Stimulated activated CD4-positive, alpha-beta T cell treated with anti-CD3 and anti-CD28 coated beads, TNF-alpha, amount 100 ng/mL, for 48 hours (primary cell): ENCODE measurements at regions not wholly inside any gene's neighbourhood (a gene's known extent, or its start where the extent isn't known, plus 50 kb on each side); places are given as distances from the start of the nearest gene placed in this dataset.
"Not testable (repeated sequence)": the region's sequence is repeated elsewhere in the genome, so short reads cannot be mapped to it uniquely, and the experiment has no call there.

Experiments used
- DNase-seq, 3 donors: peaks; one replicate each; pipeline ENCODE4 v3.0.0-alpha.2; 2020; ENCODE audit warnings: low read depth in 3 of 3

DNA sequence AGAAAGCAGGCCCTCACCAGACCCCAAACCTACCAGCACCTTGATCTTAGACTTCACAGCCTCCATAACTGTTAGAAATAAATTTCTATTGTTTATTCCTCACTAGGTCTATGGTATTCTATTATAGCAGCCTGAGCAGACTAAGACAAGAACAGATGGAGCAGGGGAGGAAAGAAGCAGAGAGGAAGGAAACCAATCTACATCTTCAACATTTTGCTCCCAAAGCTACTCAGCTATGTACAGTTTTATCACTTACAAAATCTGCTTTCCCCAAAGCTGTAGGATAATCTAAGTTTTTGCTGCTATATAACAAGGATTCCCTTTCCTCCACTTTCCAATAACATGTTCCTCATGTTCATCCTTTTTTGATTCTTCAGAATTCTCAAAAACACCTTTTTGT is 274.4 kb upstream of the CHAC2 start:
- no peak for DNase-seq

- no peak for DNase-seq
Measured at GRCh38 chr2:53490659-53491058, 276.9 kb upstream of the CHAC2 start.

GRCh38 chr2:53486185-53486899 is 281.3 kb upstream of the CHAC2 start:
- not testable (repeated sequence) for DNase-seq

DNA sequence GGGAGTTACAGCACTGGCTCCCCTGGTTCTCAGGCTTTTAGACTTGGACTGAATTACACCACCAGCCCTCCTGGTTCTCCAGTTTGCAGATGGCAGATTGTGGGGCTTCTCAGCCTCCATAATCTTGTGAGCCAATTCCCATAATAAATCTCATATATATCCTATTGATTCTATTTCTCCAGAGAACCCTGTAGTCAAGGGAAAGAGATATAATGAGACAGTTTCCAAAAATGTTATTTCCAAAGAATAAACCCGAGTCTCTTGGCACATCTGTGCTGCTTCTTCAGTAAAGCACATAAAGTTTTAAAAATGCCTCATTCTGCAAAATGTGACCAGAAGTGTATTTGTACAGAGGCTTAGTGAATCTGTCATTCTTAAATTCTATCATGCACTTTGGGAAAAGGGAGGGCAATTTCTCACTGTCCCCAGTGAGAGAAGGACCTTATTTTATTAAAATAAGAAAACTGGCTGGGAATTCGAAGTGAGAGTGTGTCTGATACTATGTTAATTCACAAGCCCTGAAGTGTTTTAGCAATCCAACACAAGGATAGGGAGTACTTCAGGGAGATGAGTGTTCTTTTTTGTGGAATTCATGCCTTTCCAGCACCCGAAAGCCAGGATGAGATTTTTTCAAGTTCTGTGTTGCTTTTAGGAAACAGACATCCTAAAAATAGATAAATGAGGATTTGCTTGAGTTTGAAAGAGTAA is 282.4 kb upstream of the CHAC2 start:
- no peak for DNase-seq

DNA sequence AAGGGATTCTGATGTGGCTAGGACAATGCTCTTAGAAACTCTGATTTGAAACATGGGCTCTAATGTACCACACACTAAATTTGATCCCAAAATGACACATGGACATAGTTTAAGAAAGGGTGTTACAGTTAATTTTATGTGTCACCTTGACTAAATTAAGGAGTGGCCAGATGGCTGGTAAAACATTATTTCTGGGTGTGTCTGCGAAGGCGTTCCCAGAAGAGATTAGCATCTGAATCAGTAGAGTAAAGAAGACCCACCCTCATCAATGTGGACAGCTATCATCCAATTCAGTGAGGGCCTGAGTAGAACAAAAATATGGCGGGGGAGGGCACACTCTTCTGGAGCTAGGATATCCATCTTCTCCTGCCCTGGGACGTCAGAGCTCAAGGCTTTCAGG is 283.1 kb upstream of the CHAC2 start:
- no peak for DNase-seq

DNA sequence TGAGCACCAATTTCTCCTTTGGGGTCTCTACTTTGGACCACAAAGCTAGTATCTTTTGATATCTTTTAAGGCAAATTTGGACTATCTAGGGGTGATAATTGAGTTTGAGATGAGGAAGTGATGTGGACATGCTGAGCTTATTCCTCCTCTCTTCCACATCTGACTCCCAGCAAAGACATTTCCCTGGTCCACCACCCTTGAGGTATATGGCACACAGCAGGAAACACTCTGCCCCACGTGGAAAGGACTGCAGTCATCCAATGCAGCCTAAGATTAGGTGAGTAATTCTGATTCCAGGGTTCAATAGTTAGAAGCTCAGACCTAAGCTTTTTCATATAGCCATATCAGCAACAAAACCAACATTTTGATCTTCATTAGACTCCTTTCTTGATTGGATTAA is 290.1 kb upstream of the CHAC2 start:
- no peak for DNase-seq

DNA sequence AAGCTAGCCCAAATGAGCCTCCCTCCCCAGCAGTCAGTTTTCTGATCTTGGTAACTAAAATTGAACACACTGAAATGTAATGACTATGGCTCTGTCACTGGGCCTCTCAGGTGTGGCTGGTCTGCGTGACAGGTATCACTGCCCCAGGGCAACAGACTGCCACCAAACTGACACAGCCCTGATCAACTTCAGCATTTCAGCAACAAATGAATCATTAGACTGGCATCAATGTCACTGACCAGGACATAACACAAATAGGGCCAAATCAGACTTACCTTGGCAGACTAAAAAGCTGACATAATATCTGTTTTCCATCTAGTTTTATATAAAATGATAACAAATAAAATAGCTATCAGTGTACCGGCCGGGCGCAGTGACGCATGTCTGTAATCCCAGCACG is 290.8 kb upstream of the CHAC2 start:
- no peak for DNase-seq

GRCh38 chr2:53475766-53476165 is 291.8 kb upstream of the CHAC2 start:
- DNase-seq: no peak

DNA sequence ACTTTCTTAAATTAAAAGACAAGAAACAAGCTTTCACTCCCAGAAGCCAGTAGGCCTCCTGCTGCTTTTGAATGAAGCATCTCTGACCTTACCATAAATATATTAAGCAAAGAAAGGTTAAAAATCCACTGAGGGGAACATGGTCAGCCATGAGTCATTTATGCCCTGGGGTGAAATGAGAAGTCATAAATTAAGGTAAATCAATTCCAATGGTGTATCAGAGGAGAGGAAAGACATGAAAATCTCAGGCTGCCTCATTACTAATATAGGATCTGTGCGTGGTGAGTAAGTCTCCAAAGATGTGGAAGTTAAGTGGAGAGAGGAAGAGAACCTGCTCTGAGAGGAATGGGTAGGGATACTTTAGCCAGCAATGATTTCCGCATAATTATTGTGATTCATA is 292.3 kb upstream of the CHAC2 start:
- DNase-seq: no peak

GRCh38 chr2:53474914-53475313 is 292.7 kb upstream of the CHAC2 start:
- DNase-seq: no peak

DNA sequence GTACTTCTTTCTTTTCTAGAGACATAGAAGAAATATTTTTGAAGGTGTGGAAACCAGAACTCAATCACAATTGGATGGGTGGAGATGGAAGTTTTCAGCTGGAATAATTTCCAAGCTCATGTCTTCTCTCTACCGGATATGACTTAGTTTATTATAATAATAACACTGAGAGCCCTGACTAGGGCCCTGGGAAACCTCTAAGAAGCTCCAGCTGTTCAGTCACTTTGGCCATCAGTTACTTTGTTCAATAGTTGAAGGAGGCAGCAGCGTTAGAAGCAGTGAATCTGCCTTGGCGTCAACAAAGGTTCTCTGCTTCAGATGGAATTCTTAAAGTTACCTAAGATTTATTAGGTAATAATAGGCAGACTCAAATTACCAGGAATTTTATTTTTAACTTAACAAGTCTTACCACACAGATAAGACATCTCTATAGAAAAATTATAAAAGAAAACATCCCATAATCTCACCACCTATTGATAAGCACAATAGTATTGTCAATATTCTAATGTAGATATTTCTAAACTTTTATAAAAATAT is 293.8 kb upstream of the CHAC2 start:
- DNase-seq: no peak

DNA sequence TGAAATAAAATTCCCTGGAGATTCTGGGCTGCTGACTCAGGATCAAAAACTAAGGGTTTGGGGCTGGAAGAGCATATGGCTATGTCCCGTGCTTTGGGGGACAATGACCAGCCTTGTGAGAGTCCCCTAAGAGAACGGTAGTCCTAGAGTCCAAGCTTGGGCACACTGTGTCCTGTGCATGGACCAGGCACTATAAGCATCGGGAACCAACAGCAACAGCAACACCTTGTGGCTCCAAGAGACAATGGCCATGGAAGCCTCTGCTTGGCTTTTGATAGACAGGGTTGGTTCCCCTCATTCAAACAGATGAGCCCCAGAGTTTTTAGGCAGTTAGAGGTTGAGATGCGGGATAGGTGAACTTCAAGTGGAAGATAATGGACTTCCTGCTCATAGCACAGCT is 294.4 kb upstream of the CHAC2 start:
- DNase-seq: no peak

- no peak for DNase-seq
Measured at GRCh38 chr2:53467467-53468180, 300.0 kb upstream of the CHAC2 start.

GRCh38 chr2:53463806-53464726 is 303.5 kb upstream of the CHAC2 start:
- DNase-seq: no peak

- no peak for DNase-seq
Measured at GRCh38 chr2:53460937-53461336, 306.7 kb upstream of the CHAC2 start.

GRCh38 chr2:53460347-53460746 is 307.3 kb upstream of the CHAC2 start:
- no peak for DNase-seq

GRCh38 chr2:53455094-53455493 is 312.5 kb upstream of the CHAC2 start:
- no peak for DNase-seq

GRCh38 chr2:53452957-53453748 is 314.5 kb upstream of the CHAC2 start:
- no peak for DNase-seq

DNA sequence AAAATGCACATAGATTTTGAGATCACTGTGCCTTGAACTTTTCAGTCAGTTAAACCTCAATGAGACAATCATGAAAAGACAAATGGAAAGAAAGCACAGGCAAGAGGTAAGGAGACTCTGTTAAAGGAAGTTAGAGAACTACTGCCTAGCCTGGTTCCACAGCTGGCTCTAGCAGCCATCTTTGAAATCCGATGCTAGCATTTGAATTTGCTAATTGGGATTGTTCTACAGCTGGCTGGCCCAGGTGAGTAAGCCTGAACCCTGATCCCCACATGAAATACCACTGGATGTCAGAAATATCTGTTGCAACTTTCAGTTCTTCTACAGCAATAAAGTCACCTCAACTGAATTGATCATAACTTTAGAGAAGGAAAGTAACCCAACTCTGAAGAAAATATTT is 315.2 kb upstream of the CHAC2 start:
- DNase-seq: no peak

GRCh38 chr2:53450923-53451322 is 316.7 kb upstream of the CHAC2 start:
- no peak for DNase-seq

DNA sequence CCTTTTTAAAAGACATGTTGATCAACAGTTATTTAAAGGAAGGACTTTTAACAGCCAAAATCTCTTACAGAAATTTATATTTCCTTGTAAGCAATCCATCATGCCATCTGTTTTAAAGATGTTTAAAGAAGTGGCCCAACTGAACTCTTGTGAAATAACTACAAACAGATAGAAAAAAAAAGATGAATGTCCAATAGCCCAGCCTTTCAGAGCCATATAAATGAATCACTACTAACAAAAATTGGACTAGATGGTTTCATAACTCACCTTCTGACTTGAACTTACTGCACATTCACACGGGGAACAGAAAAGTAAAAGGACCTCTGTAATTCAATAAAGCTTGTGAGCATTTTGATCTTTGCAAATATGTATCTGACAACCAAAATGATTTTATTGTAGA is 319.0 kb upstream of the CHAC2 start:
- DNase-seq: no peak
